Astrocyte (in vitro differentiated cells and primary cell): ENCODE measurements at regions not wholly inside any gene's neighbourhood (a gene's known extent, or its start where the extent isn't known, plus 50 kb on each side); places are given as distances from the start of the nearest gene placed in this dataset.

Experiments
- DNase-seq: peaks from one replicate; pipeline ENCODE4 v3.0.0-alpha.2; 2010; ENCODE audit warnings: low read depth
- FAIRE-seq: peaks from 2 replicates; lab custom pipeline; 2011; peaks lifted over from hg19 to GRCh38; lab: Jason Lieb, UNC
- H2AFZ ChIP-seq: 2 replicates; pipeline ENCODE4 v1.6.0; 2012; ENCODE audit warnings: low read depth, low read length, inconsistent platforms
- H3K27ac ChIP-seq: 2 replicates; pipeline ENCODE4 v1.5.1; 2011; ENCODE audit warnings: low read depth, low read length, inconsistent platforms
- H3K27me3 ChIP-seq: 2 replicates; pipeline ENCODE4 v1.6.0; 2011; ENCODE audit warnings: low read length, inconsistent platforms; ENCODE audit not compliant: insufficient read depth
- H3K36me3 ChIP-seq: 2 replicates; pipeline ENCODE4 v1.5.1; 2011; ENCODE audit warnings: low read length, inconsistent platforms; ENCODE audit not compliant: insufficient read depth
- H3K4me1 ChIP-seq: 2 replicates; pipeline ENCODE4 v1.5.1; 2011; ENCODE audit warnings: low read length, inconsistent platforms; ENCODE audit not compliant: insufficient read depth
- H3K4me2 ChIP-seq: 2 replicates; pipeline ENCODE4 v1.6.0; 2012; ENCODE audit warnings: low read length, inconsistent platforms
- H3K4me3 ChIP-seq: 2 replicates; pipeline ENCODE4 v1.5.1; 2011; ENCODE audit warnings: low read depth, mild to moderate bottlenecking, low read length, inconsistent platforms; ENCODE audit not compliant: insufficient read depth
- H3K79me2 ChIP-seq: 2 replicates; pipeline ENCODE4 v1.6.0; 2012; ENCODE audit warnings: mild to moderate bottlenecking, low read length, inconsistent platforms; ENCODE audit not compliant: insufficient read depth
- H3K9ac ChIP-seq: 2 replicates; pipeline ENCODE4 v1.6.0; 2012; ENCODE audit warnings: mild to moderate bottlenecking, low read length, inconsistent platforms
- H3K9me3 ChIP-seq: 2 replicates; pipeline ENCODE4 v1.5.1; 2012; ENCODE audit warnings: low read depth, mild to moderate bottlenecking, low read length, inconsistent platforms; ENCODE audit not compliant: insufficient read depth
- H4K20me1 ChIP-seq: 2 replicates; pipeline ENCODE4 v1.6.0; 2012; ENCODE audit warnings: low read length, inconsistent platforms; ENCODE audit not compliant: insufficient read depth
- H3K27ac Mint-ChIP-seq: one replicate; pipeline ENCODE4 v1.8.0; 2021; ENCODE audit warnings: mild to moderate bottlenecking, mixed read lengths; ENCODE audit not compliant: unreplicated experiment
- H3K27me3 Mint-ChIP-seq: one replicate; pipeline ENCODE4 v1.8.0; 2021; ENCODE audit warnings: low read depth, mixed read lengths; ENCODE audit not compliant: unreplicated experiment
- H3K36me3 Mint-ChIP-seq: one replicate; pipeline ENCODE4 v1.8.0; 2021; ENCODE audit warnings: low read depth, mixed read lengths; ENCODE audit not compliant: unreplicated experiment
- H3K4me1 Mint-ChIP-seq: one replicate; pipeline ENCODE4 v1.8.0; 2021; ENCODE audit warnings: low read depth, mixed read lengths; ENCODE audit not compliant: unreplicated experiment
- H3K4me3 Mint-ChIP-seq: one replicate; pipeline ENCODE4 v1.8.0; 2021; ENCODE audit warnings: mild to moderate bottlenecking, moderate library complexity, mixed read lengths; ENCODE audit not compliant: unreplicated experiment
- H3K9me3 Mint-ChIP-seq: one replicate; pipeline ENCODE4 v1.8.0; 2021; ENCODE audit warnings: mild to moderate bottlenecking, mixed read lengths; ENCODE audit not compliant: unreplicated experiment
- EZH2 ChIP-seq: IDR thresholded peaks from 2 replicates; pipeline ENCODE4 v1.6.1; 2012; ENCODE audit warnings: mild to moderate bottlenecking, low read length, inconsistent platforms; ENCODE audit not compliant: insufficient read depth
- TF ChIP-seq, protein P1 (sequence below): IDR thresholded peaks from 2 replicates; pipeline ENCODE4 v1.5.1; 2011; ENCODE audit warnings: low read depth, mild to moderate bottlenecking, inconsistent platforms, low read length, moderate library complexity; ENCODE audit not compliant: insufficient read depth

DNA sequence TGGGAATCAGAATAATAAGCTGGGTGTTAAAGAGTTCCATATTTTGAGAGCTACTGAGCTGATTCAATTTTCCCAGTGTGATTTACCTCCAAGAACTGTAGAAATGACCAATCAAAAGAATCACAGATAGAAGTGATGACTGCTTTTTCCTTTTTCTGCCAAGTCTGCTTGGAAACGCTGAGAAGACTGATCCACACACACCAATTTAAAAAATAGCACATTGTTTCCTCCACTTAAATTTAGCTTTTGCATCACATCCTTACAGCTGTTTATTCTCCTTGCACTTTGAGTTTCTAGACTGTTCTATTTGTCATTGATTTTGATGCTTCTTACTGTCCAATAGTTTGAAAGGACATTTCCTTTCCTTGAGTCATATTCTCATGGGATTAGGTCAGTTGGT is 590.3 kb upstream of the CHAC2 start:
- DNase-seq, result no peak
- Mint-ChIP-seq H3K36me3 (no peaks in the 10 kb centered on the region), H3K4me3 (no peak overlapping the region), H3K27ac (no peak overlapping the region), H3K4me1 (no peaks in the 10 kb centered on the region), H3K27me3 (no peaks in the 10 kb centered on the region), H3K9me3 (no peaks in the 10 kb centered on the region)
- Histone ChIP-seq H3K4me1 (no peaks in the 10 kb centered on the region), H3K4me2 (no peak overlapping the region), H3K36me3 (no peaks in the 10 kb centered on the region), H3K27me3 (no peaks in the 10 kb centered on the region), H2AFZ (no peak overlapping the region), H3K9me3 (no peaks in the 10 kb centered on the region), H4K20me1 (no peaks in the 10 kb centered on the region), H3K9ac (no peak overlapping the region), H3K27ac (no peak overlapping the region), H3K79me2 (no peaks in the 10 kb centered on the region), H3K4me3 (no peak overlapping the region)
- no peak for FAIRE-seq
- no peak for TF ChIP-seq EZH2
- TF ChIP-seq, protein P1, sequence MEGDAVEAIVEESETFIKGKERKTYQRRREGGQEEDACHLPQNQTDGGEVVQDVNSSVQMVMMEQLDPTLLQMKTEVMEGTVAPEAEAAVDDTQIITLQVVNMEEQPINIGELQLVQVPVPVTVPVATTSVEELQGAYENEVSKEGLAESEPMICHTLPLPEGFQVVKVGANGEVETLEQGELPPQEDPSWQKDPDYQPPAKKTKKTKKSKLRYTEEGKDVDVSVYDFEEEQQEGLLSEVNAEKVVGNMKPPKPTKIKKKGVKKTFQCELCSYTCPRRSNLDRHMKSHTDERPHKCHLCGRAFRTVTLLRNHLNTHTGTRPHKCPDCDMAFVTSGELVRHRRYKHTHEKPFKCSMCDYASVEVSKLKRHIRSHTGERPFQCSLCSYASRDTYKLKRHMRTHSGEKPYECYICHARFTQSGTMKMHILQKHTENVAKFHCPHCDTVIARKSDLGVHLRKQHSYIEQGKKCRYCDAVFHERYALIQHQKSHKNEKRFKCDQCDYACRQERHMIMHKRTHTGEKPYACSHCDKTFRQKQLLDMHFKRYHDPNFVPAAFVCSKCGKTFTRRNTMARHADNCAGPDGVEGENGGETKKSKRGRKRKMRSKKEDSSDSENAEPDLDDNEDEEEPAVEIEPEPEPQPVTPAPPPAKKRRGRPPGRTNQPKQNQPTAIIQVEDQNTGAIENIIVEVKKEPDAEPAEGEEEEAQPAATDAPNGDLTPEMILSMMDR, result no peak

DNA sequence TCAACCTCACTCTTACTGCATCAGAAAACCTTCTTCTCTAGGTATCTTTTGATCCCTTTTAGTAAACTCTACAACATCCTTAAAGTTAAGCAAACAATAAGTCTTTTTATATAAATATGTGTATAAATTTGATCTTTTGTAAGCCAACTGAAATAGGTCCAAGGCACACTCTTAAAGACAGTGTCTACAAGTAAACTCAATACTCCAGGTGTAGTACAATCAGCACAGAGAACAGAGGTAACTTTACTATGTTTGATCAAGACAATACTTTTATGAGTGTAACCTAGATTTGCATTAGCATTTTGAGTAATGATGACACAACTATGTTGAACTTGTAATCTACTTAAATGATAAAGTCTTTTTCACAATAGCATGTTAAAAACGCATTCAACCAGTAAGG is 593.1 kb upstream of the CHAC2 start:
- no peaks in the 10 kb centered on the region for H3K4me1 ChIP-seq

More for the DNA sequence above, 593.1 kb upstream of the CHAC2 start:
- H3K36me3 Mint-ChIP-seq, result no peaks in the 10 kb centered on the region
- no peak overlapping the region for H3K27ac Mint-ChIP-seq
- H3K9me3 Mint-ChIP-seq, result no peaks in the 10 kb centered on the region
- Histone ChIP-seq H3K9me3 (no peaks in the 10 kb centered on the region), H3K4me3 (no peak overlapping the region), H3K79me2 (no peaks in the 10 kb centered on the region), H3K27ac (no peak overlapping the region), H3K36me3 (no peaks in the 10 kb centered on the region), H2AFZ (no peak overlapping the region), H3K9ac (no peak overlapping the region), H3K4me2 (no peak overlapping the region), H3K27me3 (no peaks in the 10 kb centered on the region), H4K20me1 (no peaks in the 10 kb centered on the region)
- no peaks in the 10 kb centered on the region for H3K27me3 Mint-ChIP-seq
- TF ChIP-seq, protein P1, result no peak
- TF ChIP-seq EZH2, result no peak
- no peak for FAIRE-seq
- DNase-seq, result no peak
- H3K4me3 Mint-ChIP-seq, result no peak overlapping the region
- peaks cover 2% of the 10 kb centered on the region for H3K4me1 Mint-ChIP-seq
